ENCODE measurements at regions not wholly inside any gene's neighbourhood (a gene's known extent, or its start where the extent isn't known, plus 50 kb on each side); places are given as distances from the start of the nearest gene placed in this dataset.

DNA sequence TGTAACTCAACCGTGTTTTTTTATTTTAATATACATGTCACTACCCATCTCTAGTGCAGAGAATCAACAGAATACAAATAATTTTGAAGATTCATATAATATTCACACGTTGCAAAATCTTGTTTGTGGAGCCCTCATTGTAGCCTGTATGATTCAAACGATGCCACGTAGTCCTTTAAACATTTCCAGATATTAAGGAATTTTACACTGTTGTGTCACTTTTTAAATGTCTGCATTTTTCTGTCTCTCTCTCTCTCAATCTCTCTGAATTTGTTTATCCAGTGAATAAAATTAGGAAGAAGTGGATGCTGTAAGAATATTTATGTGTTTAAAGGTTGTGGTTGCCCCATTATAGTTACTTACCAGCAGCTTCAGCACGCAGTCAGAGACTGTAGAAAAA is 262.0 kb downstream of the PAX1 start:
- DNase-seq (ENCODE audit: low read depth in 3 of 3) = no peak

DNA sequence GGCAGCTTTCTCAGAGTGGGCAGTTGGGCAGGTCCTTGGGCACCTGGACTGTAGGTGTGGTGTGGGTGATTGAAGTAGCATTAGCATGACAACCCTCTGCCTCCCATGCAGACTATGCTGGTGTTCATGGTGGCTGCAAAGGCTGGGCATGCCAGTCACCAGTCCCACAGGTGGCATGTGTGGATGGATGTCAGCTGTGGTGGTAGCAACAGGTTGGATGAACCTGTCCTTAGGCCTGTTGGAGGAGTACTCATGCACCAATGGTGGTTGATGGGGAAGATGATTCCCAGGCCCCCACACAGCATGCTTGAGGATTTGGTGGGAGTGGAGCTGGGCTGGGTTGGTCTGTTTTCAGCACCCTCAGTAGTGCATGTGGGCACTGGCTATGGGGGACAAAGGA is 251.1 kb downstream of the PAX1 start:
- DNase-seq (ENCODE audit: low read depth in 3 of 3) = no peak

- no peak for DNase-seq (ENCODE audit: low read depth in 3 of 3)
Observed at GRCh38 chr20:21947406-21947805, 241.9 kb downstream of the PAX1 start.

DNA sequence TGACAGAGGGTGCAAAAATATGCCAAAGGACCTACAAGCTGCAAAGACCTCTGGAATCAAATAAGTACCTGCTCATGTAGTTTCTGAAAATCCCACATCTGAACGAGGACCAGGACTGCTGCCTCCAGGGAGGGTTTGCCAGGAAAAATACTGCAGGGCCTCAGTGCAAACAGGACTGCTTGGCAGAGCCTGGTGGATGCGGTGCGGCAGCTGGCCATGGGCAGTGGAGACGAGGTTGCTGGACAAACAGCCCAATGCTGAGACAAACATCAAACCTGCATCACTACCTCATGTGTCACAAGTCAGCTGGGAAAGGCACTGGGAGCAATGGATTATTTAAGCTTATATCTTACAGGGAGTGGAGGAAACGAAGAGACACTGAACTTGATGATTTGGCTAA is 238.8 kb downstream of the PAX1 start:
- DNase-seq (ENCODE audit: low read depth in 3 of 3) = no peak

DNA sequence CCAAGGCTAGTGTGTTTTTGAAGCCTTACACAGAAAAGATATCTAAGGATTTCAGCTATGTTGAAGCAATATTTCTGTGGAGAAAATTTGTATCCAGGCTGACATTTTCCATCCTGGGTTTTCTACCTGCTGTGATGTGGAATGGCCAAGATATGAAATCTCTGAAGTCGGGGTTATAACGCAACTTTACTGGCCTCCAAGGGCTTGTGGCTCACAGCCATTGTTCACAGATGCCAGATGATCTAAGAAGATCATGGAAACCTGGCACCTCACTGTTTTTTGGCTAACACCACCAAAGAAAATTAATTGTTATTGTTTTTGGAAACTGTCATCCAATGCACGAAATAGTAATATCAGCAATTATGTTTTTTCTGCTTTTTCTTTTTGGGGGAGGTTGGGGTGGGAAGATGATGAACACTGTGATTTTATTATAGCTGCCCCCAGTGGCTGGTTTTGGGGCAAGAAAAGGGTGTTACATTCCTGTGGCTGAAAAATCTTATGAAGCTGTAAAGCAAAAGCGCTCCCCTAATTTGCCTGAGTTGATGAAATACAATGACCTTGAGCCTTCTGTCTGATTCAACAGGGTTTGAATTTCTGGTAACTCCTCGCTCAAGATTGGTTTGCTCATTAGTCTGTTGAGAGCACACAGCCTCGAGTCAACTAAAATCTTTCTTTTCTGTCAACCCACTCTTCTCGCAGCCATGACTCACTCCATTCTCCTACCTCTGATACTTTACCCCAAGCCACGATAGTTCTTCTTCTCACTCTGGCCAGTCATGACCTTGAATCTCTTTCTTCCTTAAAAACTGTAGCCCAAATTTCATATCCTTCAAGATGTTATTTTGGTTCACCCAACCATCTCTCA is 236.7 kb downstream of the PAX1 start:
- no peak for DNase-seq (ENCODE audit: low read depth in 3 of 3)

DNA sequence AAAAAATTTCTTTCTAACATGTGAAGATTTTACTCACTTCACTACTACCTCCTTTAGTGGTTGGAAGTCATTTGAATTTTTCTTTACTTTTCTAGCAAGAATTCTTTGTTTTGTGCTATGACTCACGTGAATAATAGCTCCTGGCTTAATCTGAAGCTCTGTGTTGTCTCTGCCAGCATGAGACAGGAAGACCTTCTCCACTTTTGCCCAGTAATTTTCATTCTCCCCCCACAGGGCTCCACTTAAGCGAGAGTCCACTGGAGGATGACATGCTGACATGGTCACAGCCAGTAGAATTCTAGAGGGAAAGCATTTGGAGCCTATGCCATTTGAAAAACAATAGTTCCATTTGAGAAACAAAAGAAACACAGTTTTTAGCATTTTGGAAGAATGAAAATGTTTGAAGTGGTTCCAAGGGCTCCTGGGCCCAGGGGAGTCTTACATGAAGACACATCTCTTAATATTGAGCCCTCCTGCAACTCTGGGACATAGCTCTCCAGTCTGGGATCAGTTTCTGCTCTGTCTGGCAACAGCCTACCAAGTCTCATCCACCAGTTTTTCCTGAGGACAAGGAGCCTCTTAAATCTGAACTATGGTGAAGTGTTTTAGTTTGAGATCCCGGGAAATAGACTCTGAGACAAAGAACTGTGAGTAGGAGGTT is 231.4 kb downstream of the PAX1 start:
- DNase-seq (ENCODE audit: low read depth in 3 of 3) = no peak

GRCh38 chr20:21936261-21936660 is 230.8 kb downstream of the PAX1 start:
- no peak for DNase-seq (ENCODE audit: low read depth in 3 of 3)

DNA sequence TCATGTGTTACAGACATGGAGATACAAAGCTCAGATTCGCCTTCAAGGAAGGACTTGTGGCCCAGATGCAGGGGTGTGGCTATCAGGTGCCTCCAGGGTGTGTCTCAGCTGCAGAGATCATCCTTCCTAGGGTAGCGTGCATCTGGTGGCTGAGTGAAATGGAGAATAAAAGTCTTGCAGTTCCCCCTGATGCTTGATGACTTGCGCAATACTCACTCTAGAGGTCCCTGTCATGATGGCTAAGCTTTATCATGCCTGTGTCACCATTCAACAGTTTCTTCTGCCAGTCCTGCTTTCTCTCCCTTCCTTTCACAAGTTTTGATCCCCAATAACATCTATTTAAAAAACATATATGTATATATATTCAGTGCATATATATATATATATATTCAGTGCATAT is 228.1 kb downstream of the PAX1 start:
- no peak for DNase-seq (ENCODE audit: low read depth in 3 of 3)

- DNase-seq (ENCODE audit: low read depth in 3 of 3) = no peak
Observed at GRCh38 chr20:21921251-21921650, 215.8 kb downstream of the PAX1 start.

GRCh38 chr20:21920211-21920610 is 214.7 kb downstream of the PAX1 start:
- DNase-seq (ENCODE audit: low read depth in 3 of 3) = no peak

- no peak for DNase-seq (ENCODE audit: low read depth in 3 of 3)
Observed at GRCh38 chr20:21918398-21918797, 212.9 kb downstream of the PAX1 start.

DNA sequence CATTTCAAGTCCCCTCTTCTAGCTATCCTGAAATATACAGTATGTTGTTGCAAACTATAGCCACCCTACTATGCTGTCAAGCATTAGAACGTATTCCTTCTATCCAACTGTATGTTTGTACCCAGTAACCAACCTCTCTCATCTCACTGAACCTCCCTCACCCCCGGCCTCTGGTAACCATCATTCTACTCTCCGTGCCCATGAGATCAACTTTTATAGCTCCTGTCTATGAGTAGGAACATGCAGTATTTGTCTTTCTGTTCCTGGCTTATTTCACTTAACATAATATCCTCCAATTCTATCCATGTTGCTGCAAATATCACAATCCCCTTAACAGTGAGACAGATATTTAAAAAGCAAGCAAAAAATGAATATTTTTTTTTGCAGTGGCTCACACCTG is 196.9 kb downstream of the PAX1 start:
- DNase-seq (ENCODE audit: low read depth in 3 of 3) = no peak

GRCh38 chr20:21901470-21902275 is 196.2 kb downstream of the PAX1 start:
- no peak for DNase-seq (ENCODE audit: low read depth in 3 of 3)

DNA sequence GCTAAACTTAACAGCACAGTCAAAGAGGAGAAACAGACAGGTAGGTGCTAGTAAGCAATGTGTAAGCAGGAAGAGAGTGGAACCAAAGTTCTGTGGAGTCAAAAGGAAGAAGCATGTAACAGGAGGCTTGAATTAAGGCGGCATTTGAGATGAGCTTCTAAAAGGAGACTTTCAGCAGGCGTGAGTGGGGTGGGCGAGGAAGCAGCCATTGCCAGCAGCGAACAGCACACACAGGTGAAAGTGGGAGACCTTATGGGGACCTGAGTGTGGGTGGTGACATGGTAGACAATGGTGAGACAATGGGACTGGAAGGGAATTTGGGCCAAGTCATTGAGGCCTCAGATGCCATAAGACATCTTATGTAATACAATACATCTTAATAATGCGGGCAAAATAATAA is 195.0 kb downstream of the PAX1 start:
- no peak for DNase-seq (ENCODE audit: low read depth in 3 of 3)

DNA sequence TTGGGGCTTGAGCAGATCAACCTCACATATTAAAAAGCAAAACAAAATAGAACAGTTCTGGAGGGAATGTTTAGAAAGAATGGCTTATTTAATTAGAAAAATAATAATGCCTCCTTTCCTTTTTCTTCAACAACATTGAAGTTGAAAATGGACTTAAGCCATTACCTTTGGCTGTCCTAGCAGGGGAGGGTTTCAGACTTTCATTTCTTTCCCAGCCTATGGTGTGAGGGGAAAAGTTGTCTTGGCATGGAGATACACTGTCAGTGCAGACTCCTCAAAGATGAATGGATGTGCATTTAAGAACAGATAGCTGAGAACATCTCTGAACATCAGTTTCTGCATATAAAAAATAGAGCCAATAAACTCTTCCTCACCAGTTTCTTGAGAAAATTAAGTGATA is 169.5 kb downstream of the PAX1 start:
- no peak for DNase-seq (ENCODE audit: low read depth in 3 of 3)

DNA sequence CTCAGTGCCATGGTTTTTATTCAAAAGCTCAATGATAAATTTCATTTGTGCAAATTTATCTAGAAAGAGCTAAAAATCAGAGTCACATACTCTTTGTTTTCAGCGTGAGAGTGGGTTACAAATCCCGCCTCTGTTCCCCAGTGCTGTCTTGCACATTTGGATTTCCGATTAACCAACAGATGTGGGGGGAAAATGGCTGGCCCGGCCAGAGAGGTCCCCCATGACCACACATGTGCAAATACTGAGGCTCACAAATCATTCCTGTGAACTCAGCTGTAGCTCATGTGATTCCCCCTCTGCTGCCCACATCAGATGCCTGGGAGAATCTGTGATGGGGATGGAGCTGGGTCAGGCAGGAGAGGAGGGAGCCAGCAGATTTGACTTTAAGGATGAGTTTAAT is 168.7 kb downstream of the PAX1 start:
- DNase-seq (ENCODE audit: low read depth in 3 of 3) = no peak

DNA sequence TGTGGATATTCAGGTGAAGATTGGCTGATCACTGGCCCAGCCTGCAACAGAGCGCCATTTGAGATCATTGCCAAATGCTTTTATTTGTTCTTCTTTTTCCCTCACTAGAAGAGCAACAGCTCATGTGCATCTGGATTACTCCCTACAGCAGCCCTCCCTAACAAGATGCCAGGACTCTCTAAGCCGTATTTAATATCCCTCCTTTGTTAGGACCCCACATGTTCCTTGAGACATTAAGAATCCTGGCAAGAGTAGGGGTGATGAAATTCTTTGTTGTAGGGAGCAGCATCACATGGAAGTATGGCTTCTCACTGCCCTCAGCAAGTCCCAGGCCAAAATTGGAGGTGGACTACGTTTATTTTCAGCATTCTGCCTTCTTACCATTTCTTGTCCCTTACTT is 167.8 kb downstream of the PAX1 start:
- no peak for DNase-seq (ENCODE audit: low read depth in 3 of 3)

- no peak for DNase-seq (ENCODE audit: low read depth in 3 of 3)
Observed at GRCh38 chr20:21867811-21868210, 162.3 kb downstream of the PAX1 start.

- DNase-seq (ENCODE audit: low read depth in 3 of 3) = no peak
Observed at GRCh38 chr20:21867353-21867752, 161.9 kb downstream of the PAX1 start.

DNA sequence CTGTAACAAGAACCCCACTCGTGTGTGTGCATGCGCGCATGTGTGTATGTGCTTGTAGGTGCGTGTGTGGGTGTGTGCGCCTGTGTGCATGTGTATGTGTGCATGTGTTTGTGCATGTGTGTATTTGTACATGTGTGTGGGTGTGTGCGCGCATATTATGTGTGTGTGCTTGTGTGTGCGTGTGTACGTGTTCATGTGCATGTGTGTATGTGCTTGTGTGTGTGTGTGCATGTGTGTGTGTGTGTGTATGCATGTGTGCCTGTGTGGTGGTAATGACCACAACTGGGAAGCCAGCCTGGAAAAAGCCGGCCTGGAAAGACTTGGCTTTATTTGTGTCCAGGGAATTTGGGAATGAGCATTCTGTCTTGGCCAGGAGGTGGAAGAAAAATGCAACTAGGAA is 157.5 kb downstream of the PAX1 start:
- no peak for DNase-seq (ENCODE audit: low read depth in 3 of 3)

- DNase-seq (ENCODE audit: low read depth in 3 of 3) = no peak
Observed at GRCh38 chr20:21862259-21862946, 156.9 kb downstream of the PAX1 start.

- no peak for DNase-seq (ENCODE audit: low read depth in 3 of 3)
Observed at GRCh38 chr20:21840991-21841390, 135.5 kb downstream of the PAX1 start.
